ENCODE measurements at regions not wholly inside any gene's neighbourhood (a gene's known extent, or its start where the extent isn't known, plus 50 kb on each side); places are given as distances from the start of the nearest gene placed in this dataset.

DNA sequence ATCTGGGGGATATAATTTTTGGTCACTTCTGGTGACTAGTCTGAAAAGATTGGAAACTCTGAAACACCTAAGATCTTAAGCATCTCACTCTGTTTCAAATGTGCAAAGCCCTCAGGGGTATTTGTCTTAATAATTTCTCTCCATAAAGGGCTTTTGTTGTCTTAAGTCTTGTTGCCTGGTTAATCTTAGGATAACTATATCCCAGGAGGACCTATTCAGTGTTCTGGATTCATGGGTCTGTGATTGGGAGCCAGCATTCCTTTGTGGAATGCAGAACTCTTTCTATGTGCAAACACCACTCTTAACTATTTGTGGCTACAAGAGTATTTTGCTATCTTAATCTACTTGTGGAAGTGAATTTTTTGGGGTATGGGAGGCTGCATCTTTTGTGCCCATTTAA is 1573.0 kb upstream of the PRMT6 start:
- H3K4me1 ChIP-seq (ENCODE audit: control insufficient read depth, insufficient read depth, low read length): no peaks in the 10 kb centered on the region
- H3K9me3 ChIP-seq (ENCODE audit: control insufficient read depth, insufficient read depth, low read depth, low read length): no peaks in the 10 kb centered on the region
- in situ Hi-C loops (cut with HindIII; ENCODE audit: low pct_unique_long_range_greater_than_20kb, low sequenced_read_pairs) (no loop called here), intact Hi-C loops (cut with micrococcal nuclease; ENCODE audit: unreplicated experiment) (no loop called here)
- CTCF ChIA-PET: no interaction called here
- no peak for ATAC-seq
- TF ChIP-seq, protein P1, sequence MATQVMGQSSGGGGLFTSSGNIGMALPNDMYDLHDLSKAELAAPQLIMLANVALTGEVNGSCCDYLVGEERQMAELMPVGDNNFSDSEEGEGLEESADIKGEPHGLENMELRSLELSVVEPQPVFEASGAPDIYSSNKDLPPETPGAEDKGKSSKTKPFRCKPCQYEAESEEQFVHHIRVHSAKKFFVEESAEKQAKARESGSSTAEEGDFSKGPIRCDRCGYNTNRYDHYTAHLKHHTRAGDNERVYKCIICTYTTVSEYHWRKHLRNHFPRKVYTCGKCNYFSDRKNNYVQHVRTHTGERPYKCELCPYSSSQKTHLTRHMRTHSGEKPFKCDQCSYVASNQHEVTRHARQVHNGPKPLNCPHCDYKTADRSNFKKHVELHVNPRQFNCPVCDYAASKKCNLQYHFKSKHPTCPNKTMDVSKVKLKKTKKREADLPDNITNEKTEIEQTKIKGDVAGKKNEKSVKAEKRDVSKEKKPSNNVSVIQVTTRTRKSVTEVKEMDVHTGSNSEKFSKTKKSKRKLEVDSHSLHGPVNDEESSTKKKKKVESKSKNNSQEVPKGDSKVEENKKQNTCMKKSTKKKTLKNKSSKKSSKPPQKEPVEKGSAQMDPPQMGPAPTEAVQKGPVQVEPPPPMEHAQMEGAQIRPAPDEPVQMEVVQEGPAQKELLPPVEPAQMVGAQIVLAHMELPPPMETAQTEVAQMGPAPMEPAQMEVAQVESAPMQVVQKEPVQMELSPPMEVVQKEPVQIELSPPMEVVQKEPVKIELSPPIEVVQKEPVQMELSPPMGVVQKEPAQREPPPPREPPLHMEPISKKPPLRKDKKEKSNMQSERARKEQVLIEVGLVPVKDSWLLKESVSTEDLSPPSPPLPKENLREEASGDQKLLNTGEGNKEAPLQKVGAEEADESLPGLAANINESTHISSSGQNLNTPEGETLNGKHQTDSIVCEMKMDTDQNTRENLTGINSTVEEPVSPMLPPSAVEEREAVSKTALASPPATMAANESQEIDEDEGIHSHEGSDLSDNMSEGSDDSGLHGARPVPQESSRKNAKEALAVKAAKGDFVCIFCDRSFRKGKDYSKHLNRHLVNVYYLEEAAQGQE (IDR thresholded peaks at IDR 0.05; ENCODE audit: insufficient read depth in 1 of 2, low read depth in 2 of 2, low read length in 1 of 2): no peak
- TF ChIP-seq POLR2AphosphoS5 (IDR thresholded peaks at IDR 0.05; ENCODE audit: low read depth, low read length) (no peak), SIN3A (IDR thresholded peaks at IDR 0.05; ENCODE audit: borderline replicate concordance, insufficient read depth, low read depth, low read length) (no peak), TCF7L2 (IDR thresholded peaks at IDR 0.05; ENCODE audit: low read depth, low read length) (no peak)
- TF ChIP-seq, protein P2, sequence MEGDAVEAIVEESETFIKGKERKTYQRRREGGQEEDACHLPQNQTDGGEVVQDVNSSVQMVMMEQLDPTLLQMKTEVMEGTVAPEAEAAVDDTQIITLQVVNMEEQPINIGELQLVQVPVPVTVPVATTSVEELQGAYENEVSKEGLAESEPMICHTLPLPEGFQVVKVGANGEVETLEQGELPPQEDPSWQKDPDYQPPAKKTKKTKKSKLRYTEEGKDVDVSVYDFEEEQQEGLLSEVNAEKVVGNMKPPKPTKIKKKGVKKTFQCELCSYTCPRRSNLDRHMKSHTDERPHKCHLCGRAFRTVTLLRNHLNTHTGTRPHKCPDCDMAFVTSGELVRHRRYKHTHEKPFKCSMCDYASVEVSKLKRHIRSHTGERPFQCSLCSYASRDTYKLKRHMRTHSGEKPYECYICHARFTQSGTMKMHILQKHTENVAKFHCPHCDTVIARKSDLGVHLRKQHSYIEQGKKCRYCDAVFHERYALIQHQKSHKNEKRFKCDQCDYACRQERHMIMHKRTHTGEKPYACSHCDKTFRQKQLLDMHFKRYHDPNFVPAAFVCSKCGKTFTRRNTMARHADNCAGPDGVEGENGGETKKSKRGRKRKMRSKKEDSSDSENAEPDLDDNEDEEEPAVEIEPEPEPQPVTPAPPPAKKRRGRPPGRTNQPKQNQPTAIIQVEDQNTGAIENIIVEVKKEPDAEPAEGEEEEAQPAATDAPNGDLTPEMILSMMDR (IDR thresholded peaks at IDR 0.05): no peak
- no TSS peak for BruUV-seq (replicated peaks)
- H3K27me3 ChIP-seq (ENCODE audit: control insufficient read depth, insufficient read depth, low read length): no peaks in the 10 kb centered on the region
- POLR2A ChIA-PET: no interaction called here
- H3K27ac ChIP-seq (ENCODE audit: low read length): no peak overlapping the region
- DNase-seq (ENCODE audit: low read depth, low spot score): no peak
- no peak overlapping the region for H3K4me3 ChIP-seq (ENCODE audit: low read depth in 2 of 2, low read length in 2 of 2)
- no peaks in the 10 kb centered on the region for H3K36me3 ChIP-seq (ENCODE audit: control insufficient read depth, insufficient read depth, low read length)

DNA sequence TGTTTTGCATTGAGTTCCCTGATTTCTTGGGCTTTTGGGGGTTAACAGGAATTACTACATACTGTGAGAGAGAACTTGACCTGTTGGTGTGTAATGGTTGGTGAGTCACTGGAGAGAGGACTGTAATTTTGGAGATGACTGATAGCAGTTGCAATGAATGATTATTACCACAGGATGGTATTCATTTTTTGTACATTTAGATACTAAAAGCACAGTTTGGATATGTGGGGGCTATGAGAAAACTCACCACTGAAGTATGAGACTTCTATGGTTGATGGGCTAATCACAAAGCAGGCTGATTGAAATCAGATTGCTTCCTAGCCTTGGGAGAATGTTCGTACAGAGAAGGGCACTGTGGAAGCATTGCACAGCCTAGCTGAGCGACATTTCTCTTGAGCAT is 1571.3 kb upstream of the PRMT6 start:
- H3K27me3 ChIP-seq (ENCODE audit: control insufficient read depth, insufficient read depth, low read length): no peaks in the 10 kb centered on the region
- CTCF ChIA-PET: no interaction called here
- no peaks in the 10 kb centered on the region for H3K4me1 ChIP-seq (ENCODE audit: control insufficient read depth, insufficient read depth, low read length)
- H3K27ac ChIP-seq (ENCODE audit: low read length): no peak overlapping the region
- POLR2A ChIA-PET: no interaction called here
- no peak overlapping the region for H3K4me3 ChIP-seq (ENCODE audit: low read depth in 2 of 2, low read length in 2 of 2)
- DNase-seq (ENCODE audit: low read depth, low spot score): no peak
- ATAC-seq: no peak
- BruUV-seq (replicated peaks): no TSS peak
- intact Hi-C loops (cut with micrococcal nuclease; ENCODE audit: unreplicated experiment): no loop called here
- H3K36me3 ChIP-seq (ENCODE audit: control insufficient read depth, insufficient read depth, low read length): no peaks in the 10 kb centered on the region
- TF ChIP-seq, protein P2 (IDR thresholded peaks at IDR 0.05): no peak
- TF ChIP-seq, protein P1 (IDR thresholded peaks at IDR 0.05; ENCODE audit: insufficient read depth in 1 of 2, low read depth in 2 of 2, low read length in 1 of 2): no peak
- TF ChIP-seq SIN3A (IDR thresholded peaks at IDR 0.05; ENCODE audit: borderline replicate concordance, insufficient read depth, low read depth, low read length): no peak
- no peak for TF ChIP-seq TCF7L2 (IDR thresholded peaks at IDR 0.05; ENCODE audit: low read depth, low read length)
- TF ChIP-seq POLR2AphosphoS5 (IDR thresholded peaks at IDR 0.05; ENCODE audit: low read depth, low read length): no peak
- H3K9me3 ChIP-seq (ENCODE audit: control insufficient read depth, insufficient read depth, low read depth, low read length): no peaks in the 10 kb centered on the region
- in situ Hi-C loops (cut with HindIII; ENCODE audit: low pct_unique_long_range_greater_than_20kb, low sequenced_read_pairs): no loop called here

Data from Panc1 (cell line).